Inflammatory macrophage treated with lipopolysaccharide for 4 hours (primary cell): ENCODE measurements at regions not wholly inside any gene's neighbourhood (a gene's known extent, or its start where the extent isn't known, plus 50 kb on each side); places are given as distances from the start of the nearest gene placed in this dataset.

Source experiments
- DNase-seq: peaks from one replicate; pipeline ENCODE4 v3.0.0-alpha.2; 2020

DNA sequence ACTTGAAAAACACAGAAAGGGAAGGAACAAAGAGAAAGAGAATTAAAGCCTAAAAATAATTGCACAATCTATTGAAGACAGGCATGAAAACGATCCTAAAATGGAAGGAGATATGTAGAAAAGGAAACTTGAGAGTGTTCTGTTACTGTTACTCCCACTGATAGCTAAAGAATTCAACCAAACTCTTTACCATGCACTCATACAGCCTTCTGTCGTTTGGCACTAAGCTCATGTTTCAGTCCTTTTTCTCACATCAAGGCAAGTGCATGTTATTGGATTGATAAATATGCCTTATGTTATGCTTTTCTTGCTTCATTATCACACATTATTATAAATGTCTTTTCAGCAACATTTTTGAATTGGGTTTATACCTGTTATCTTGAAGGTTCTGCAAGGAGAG is 696.5 kb downstream of the EFNA5 start:
- no peak for DNase-seq

DNA sequence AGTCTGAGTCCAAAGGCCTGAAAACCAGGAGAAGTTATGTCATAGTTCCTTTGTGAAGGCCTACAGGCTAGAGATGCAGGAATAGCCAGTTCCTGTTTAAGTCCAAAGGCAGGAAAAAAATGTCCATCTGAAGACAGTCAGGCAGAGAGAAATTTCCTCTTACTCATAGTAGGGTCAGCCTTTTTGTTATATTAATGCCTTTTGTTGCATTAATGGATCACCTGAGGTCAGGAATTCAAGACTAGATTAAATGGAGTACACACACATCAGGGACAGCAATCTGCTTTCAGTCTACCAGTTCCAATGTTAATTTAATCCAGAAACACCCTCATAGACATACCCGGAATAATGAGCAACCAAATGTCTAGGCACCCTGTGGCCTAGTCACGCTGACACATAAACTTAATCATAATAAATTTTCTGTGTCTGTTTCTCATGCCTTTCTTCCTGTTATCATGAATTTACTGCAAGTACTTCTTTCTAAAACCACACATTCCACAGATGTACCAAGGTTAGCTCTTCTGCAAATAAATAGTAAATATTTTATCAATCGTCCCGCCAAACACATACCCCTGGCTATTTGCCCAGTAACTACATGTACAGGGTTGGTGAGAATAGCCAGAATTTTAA is 703.9 kb downstream of the EFNA5 start:
- DNase-seq = no peak

DNA sequence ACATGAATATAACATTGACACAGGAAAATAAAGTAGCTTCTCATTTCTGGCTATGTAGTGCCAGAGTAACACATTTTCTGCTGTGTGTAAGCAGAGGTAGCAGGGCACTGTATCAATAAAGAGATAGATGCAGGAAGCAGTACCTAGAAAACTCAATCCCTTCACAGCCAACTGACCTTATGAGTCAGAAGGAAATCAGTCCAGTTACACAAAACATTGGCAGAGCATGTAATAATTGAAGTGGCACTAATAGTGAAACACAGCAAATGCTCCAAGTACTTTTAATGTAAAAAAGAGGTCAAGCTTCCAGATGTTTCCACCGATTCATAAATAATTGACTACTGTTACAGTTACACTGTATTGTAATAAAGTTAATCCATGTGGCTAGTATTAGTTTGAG is 706.6 kb downstream of the EFNA5 start:
- DNase-seq = no peak

DNA sequence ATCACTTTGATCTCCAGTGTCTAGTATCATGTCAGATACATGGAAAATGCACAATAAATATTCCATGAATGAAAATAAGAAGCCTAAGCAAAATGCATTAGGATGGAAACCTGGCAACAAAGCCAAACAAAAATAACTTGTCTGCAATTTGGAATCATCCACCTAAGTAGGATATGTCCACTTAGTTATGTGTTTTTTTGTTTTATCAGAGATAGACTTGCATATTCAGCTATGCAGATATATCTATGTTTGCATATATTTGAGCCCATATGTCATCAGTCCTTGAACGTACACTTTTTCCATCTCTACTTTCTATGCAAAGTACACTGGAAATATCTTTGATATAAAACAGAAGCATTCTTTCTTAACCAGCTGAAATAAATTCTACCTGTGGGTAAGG is 707.1 kb downstream of the EFNA5 start:
- no peak for DNase-seq

DNA sequence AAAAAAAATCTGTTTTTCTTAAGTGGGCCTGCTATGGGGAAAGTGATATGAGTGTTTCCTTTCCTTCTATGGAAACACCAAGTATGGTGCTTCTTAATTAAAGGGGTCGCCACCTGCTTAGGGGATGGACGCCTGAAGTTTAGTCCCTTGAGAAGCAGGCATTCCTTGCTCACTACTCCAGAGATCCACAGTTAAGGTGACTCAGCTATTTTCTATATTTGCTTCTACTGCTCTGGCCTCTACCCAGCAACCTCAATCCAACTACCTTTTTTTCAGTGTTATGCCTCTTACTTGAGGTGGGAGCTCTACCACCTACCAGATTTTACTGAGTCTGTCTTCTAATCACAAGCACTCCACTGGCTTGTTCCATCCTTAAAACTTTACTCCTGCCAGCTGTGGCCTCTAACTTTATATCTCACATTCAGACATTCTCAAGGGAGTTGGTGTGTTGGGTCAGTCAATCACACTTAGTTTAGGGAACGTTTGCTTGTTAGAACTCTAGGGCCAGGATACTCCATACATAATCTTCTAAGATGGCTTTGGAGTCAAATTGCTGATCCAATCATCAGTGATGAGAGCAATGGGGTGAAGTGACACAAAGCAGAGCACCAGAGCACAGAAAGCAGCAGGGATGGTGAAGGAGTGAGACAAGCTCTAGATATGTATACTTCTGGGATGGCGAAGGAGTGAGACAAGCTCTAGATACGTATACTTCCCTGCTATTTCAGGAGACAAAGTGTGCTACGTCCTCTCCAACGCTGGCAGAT is 708.1 kb downstream of the EFNA5 start:
- DNase-seq = no peak

DNA sequence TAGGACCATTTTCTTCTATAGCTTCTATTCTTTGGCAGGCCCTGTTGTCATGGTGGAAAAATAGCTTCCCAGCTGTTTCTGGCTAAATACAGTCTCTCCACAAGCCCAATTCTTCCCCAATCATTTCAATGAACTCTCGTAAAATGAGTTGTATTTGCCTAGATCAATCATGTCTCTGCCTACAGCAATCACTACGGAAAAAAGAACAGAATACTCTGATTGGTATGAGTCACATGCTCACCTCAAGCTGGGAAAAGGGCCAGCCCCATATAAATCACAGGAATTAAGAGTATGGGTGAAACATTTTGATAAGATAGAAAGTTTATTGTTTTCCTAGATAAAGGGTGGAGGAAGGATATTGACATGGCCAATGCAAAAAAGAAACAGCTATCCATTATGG is 711.4 kb downstream of the EFNA5 start:
- no peak for DNase-seq

DNA sequence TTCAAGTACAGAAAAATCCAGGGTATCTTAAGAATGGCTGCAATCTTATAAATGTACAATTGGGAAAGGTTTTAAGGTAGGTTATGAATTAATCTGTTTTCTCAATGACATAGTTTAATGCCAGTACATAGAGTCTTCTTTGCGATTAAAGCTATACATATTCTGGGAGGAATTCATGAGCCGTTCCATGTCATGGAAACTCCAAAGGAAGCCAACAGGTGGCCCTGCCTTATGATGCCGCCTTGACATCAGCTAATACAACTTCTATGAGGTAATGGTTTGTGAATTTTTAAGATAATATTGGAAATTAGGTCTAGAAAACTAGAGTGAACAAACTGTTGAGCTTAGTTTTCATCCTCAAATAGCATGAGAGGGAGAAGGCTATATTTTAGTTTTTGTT is 713.4 kb downstream of the EFNA5 start:
- no peak for DNase-seq

DNA sequence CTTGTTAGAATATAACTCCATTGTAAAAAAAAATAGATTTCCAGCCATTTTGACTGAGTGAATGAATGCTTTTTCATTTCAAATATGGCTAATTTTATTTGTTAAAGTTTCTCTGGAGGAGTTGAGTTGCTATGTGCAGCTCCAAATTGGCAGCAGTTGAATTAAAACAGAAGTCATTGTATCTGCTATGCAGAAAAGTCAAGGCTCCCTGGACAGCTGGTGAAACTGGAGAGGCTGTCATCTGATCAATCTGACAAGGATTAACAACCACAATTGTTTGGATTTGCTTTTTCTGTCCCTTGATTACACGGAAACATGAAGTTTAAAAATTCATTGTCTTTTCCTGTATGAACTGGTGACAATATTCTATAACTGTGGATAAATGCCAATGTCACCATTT is 713.9 kb downstream of the EFNA5 start:
- DNase-seq = no peak

DNA sequence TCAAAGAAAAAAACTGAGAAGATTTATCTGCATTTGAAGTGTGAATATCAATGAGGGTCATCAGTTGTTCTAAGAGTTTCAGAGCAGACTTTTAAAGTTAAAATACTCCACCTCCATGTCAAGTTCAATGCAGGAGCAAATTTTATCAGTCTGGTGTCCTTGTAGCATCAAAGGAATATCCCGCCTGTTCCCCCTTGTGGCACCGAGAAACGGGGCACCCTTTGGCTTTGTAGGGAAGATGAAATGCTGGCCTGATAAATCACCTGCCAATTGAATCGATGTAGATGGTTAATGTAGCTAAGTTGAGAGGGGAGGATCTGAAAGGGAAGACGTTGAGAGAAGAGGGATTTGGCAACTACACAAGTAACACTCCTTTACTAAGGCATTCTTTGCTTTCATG is 714.5 kb downstream of the EFNA5 start:
- DNase-seq = no peak

DNA sequence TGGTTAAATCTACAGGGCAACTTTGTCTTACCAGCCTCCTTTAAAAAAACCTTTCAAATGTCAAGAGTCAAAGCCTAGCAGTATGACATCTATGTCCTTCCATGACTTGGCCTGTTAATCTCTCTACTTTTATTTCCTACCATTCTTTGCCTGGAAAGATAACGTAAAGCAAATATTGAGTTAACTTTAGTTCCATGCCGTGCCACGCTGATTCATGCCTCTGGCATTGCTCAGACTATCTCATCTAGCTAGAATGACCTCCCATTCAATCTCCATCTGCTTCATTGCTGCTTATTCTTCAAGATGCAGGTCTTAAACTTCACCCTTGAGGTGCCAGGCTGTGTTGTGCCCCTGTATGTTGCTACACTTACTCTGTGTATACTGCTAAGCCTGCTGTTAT is 729.8 kb downstream of the EFNA5 start:
- DNase-seq = no peak

DNA sequence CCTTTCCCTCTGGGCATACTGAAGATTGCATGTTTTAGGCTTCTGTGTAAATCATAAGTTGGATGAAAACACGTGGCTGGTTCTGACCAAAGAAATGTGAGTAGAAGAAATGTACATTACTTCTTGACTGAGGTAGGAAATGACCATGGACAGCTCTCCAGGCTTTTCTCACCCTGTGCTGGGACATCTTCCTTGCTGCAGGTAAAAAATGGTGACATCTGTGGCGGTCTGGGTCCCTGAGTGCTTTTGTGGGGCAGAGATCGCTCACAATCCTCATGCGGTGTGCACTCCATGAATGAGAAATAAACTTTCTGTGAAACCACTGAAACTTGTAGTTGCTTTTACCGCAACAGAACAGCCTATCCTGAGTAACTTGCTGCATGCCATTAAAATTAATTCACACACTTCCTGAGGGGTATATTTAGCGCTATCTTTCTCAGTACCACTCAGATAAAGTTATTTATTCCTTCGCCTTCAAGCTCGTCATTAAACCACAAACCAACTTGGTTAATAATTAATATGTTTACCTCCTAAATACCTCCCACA is 730.4 kb downstream of the EFNA5 start:
- DNase-seq = no peak

DNA sequence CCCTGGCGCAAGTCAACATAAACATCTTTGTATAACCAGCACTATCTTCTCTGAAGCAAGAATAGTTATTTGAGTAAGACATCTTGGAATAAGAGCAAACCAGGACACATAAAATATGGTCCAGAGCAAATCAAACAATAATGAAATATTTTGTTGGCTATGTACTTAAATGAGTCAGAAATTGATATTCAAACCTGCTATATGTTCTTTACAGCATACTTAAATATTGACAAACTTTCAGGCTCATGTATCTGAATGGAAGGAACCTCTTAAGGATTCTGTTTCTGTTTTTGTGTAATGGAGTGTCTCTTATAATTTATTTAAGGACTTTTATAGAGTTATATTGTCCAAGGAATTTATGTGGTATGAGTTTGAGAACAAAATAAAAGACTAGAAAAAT is 747.3 kb downstream of the EFNA5 start:
- no peak for DNase-seq

DNA sequence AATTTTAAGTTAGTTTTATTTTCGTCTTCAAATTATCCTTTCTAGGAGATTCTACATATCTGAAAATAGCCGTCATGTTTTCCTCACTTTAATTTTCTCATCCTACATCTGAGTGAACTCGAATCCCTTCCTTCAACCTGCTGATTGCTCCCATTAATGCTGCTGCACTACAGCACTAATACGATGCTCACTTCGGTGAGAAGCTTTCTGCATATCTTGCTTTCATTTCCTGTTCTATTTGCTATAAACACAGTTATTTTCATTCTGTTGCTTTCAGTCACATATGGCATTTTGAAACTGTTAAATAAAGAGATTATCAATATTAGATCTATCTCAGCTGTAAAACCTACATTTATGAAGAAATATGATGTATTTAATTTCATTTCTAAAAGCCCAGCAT is 749.2 kb downstream of the EFNA5 start:
- no peak for DNase-seq

DNA sequence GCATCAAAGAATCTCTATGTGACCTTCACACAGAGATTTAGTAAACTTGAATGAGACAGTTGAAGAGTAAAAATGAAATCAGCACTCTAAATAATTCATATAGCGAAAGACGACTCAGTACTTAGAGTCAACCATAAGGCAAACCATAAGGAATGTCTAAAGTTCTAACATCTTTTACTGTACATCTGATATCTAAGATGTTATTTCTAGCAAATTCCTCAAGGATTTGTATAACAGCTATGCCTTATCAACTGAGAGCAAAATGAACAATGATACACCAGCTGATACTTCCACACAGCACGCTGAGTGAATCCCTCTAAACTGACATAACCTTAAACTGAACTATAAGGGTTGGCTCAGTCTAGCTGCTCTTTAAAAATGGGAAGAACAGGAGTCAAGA is 760.3 kb downstream of the EFNA5 start:
- no peak for DNase-seq

DNA sequence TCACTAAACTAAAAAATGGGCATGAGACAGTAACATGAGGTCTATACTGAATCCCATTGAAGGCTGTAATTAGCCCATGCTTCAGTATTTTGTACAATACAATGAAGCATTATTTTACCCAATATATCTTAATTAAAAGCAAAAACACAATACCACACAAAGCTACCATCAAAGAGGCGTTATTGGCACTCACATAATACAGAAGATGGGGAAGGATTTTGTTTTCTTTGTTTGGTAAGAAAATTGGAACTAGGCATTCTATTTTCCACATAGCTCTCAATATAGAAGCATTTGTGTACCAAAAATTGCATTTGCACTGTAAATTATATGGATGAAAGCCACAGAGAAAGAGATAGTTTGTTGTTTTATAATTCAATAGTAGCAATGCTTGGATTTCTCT is 761.0 kb downstream of the EFNA5 start:
- no peak for DNase-seq

DNA sequence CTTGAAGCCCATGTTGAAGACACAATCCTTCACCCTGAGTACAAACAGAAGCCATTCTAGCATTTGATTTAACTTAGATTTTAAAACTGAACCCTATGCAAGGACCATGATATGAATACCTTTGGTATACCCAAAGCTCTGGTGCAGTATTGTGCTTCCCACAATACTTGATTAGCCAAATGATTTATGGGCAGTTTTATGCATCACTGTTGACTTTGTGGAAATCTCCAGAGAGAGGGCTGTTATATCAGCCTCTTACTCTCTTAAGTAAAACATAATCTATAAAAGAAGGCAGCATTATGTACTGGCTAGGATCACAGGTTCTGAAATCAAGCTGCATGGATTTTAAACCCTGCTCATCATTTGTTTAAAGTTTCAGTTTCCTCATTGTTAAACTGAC is 762.8 kb downstream of the EFNA5 start:
- peak; percentile 8 for DNase-seq

DNA sequence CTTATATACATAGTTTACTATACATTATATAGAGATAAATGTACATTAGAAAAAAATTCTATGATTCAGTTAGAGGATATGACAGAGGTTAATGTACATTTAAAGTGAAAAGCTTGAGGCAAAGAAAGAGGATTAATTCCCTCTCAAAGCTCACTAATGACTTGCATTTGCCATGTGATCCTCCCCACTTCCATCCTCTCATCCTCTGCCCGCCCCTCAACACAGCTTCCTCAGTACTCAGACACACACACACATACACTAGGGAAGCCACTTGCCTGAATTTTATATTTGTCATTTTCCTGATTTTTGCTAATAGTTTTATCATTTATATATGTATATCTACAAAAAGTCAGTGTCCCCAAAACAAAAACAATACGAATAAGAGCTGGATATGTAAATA is 764.5 kb downstream of the EFNA5 start:
- no peak for DNase-seq

DNA sequence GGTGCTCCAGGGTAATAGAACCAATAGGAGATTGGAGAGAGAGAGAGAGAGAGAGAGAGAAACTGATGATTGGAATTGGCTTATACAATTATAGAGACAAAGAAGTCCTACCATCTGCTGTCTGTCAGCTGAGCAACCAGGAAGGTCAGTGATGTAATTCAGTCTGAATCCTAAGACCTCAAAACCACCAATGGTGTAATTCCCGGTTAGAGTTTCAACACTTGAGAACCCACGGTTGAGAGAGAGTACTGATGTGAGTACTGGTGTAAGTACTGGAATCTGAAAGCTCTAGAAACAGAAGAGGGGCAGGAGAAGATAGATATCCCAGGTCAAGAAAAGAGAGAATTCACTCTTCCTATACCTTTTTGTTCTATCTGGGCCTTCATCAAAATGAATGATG is 775.8 kb downstream of the EFNA5 start:
- peak; percentile 95 for DNase-seq

DNA sequence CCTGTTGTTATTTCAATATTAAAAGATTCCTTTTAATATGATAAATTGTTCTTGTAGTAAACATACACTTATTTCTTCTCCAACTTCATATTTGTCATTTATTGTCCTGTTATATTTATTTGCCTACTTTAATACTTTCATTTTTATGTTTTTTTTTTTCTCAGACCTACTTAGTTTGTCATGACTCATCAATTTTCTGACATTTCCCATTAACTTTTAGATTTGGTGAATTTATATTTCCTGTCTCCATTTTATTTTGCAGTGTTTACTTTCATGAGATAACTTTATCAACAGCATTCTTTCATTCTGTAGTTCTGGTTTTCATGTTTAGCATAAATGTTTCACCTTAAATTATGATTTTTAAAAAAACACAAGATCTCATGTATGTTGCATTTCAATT is 788.7 kb downstream of the EFNA5 start:
- DNase-seq = no peak

DNA sequence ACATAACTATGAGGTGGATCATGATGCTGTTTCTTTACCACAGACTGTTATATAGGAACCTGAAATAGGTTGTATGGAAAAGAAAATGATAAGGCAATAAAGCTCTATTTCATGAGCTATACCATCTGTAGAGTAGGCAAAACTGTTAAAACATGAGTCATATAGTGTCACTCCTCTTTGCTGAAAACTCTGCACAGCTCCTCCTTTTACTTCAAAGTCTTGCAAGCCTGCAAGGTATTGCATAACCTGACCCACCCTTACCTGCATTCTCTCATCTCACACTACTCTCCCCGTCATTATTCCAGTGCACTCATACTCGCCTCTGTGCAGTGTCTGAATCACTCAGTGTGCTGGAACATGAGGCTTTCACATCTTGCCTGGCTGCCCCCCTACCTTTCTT is 790.1 kb downstream of the EFNA5 start:
- no peak for DNase-seq

DNA sequence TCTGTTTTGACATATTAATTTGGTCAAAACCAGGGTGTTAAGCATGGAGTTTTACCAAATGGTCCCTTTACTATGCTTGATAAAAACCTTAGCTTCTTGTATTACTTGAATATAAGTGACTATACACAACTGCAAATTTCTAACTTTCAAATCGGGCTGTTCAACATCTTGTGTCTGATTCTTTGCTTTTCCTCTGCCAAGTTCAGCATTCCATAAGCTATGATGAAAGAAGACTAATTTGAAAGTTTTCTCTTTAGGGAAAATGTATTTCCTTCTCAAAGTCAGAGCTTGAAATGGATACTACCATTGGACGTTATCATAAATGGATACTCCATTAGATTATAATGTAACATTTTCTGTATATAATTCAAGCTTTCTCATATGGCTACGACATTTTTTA is 792.9 kb downstream of the EFNA5 start:
- no peak for DNase-seq

DNA sequence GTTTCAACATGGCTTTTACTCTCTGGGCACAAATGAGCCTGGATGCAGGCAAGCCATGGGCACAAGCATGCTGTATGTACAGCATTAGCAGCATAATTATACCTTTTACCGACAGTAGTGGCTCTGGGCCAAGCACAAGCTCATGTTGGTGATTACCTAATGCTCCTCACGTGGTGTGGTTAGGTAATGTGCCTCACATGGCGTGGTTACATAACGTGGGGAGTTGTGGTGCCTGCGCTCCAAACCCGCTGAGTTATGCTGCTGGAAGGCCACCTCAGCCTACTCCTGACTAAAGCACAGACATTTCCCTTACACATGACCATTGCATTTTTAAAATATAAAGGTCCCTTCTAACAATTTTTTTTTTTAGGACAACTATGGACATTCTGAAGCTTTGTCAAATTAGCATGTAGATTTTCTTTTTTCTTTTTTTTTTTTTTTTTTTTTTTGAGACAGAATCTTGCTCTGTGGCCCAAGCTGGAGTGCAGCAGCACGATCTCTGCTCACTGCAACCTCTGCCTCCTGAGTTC is 794.0 kb downstream of the EFNA5 start:
- DNase-seq = peak; percentile 42

DNA sequence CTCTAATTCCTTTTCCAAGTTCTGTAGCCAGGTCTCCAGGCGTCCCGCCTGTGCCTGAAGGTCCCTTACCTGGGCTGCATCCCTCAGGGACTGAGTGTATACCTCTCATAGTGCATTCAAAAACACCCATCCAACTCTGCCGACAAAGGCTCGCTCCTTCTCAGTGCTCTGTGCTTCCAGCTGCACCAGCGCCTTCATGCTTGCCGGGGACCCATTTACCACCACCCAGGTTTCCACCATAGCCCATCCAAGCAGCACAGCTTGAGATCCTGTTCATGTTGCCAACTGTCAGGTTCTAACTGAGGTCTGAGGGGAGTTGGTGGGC is 794.5 kb downstream of the EFNA5 start:
- no peak for DNase-seq

DNA sequence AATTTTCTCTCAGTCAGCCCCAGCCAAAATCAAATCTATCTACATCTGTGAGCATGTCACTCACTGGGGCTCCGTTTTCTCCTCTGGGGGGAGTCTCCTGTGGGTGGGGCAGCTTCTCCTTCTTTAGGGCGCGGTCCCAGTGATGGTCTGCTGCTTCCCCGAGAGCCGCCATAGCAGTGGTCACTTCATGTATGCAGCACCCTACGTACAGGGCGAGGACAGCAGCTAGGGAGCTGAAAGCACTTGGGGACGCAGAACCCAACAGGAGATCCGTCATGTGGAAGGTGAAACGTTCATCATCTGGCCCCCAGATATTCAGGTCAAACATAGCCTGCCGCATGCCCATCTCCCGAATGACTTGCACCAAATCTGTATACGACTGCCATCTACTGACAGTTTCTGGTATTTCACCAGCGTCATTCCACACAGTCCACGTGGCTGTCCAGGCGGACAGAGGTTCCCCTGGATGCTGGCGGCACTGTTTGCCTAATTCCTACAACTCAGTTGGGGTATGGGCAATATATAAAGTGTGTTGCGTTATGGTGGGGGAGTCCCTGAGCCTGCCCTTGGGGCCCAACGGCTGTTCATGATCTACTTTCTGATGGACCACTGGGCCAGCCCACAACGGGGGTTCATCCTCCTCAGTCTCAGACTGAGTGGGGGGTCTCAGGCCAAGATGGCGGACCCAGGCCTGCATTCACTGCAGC is 795.0 kb downstream of the EFNA5 start:
- DNase-seq = peak; percentile 39
